ENCODE measurements at regions not wholly inside any gene's neighbourhood (a gene's known extent, or its start where the extent isn't known, plus 50 kb on each side); places are given as distances from the start of the nearest gene placed in this dataset.

DNA sequence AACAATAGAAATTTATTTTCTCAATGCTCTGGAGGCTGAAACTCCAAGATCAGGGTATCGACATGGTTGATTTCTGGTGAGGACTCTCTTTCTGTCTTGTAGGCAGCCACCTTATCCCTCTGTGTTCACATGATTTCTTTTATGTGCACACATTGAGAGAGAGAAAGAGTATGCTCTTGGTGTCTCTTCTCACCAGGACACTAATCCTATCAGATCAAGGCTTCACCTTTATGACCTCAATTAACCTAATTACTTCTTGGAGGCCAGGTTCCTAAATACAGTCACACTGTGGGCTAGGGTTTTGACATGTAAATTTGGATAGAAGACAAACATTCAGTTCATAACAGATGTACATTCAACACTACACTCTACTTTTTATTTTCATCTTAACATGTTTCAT is 1094.2 kb upstream of the ADGRL2 start:
- TF ChIP-seq CTCF (IDR thresholded peaks at IDR 0.05) (no peak), REST (IDR thresholded peaks at IDR 0.05; ENCODE audit: insufficient read depth in 1 of 2, low read depth in 2 of 2, low read length in 1 of 2) (no peak), SIN3A (IDR thresholded peaks at IDR 0.05; ENCODE audit: borderline replicate concordance, insufficient read depth, low read depth, low read length) (no peak)

Data from Panc1 (cell line).